ENCODE measurements at regions not wholly inside any gene's neighbourhood (a gene's known extent, or its start where the extent isn't known, plus 50 kb on each side); places are given as distances from the start of the nearest gene placed in this dataset.

GRCh38 chr6:137754866-137755265 is 112.2 kb upstream of the TNFAIP3 start:
- Histone ChIP-seq H3K36me3 (ENCODE audit: insufficient read depth, low read length) (no peaks in the 10 kb centered on the region), H3K27ac (no peak overlapping the region), H3K9me3 (ENCODE audit: low read depth, low read length) (no peaks in the 10 kb centered on the region), H3K4me3 (no peak overlapping the region), H3K9ac (ENCODE audit: insufficient read length) (no peak overlapping the region)
- no peak for DNase-seq (ENCODE audit: low read depth, low spot score)
- TF ChIP-seq EZH2 (IDR thresholded peaks at IDR 0.05) (no peak), POLR2AphosphoS5 (IDR thresholded peaks at IDR 0.05; ENCODE audit: borderline replicate concordance, low read depth, low read length) (no peak), FOXP2 (optimal IDR thresholded peaks at IDR 0.05; ENCODE audit: control extremely low read depth, extremely low read length, insufficient read depth) (no peak)

- H3K36me3 ChIP-seq (ENCODE audit: insufficient read depth, low read length): no peaks in the 10 kb centered on the region
- DNase-seq (ENCODE audit: low read depth, low spot score): no peak
- H3K9me3 ChIP-seq (ENCODE audit: low read depth, low read length): no peaks in the 10 kb centered on the region
- H3K27ac ChIP-seq: no peak overlapping the region
- H3K4me3 ChIP-seq: no peak overlapping the region
- TF ChIP-seq POLR2AphosphoS5 (IDR thresholded peaks at IDR 0.05; ENCODE audit: borderline replicate concordance, low read depth, low read length) (no peak), FOXP2 (optimal IDR thresholded peaks at IDR 0.05; ENCODE audit: control extremely low read depth, extremely low read length, insufficient read depth) (no peak), EZH2 (IDR thresholded peaks at IDR 0.05) (no peak)
- no peak overlapping the region for H3K9ac ChIP-seq (ENCODE audit: insufficient read length)
These were observed 111.8 kb upstream of the TNFAIP3 start for GRCh38 chr6:137755284-137755683.

- Histone ChIP-seq H3K36me3 (ENCODE audit: insufficient read depth, low read length) (no peaks in the 10 kb centered on the region), H3K9me3 (ENCODE audit: low read depth, low read length) (no peaks in the 10 kb centered on the region), H3K4me3 (no peak overlapping the region), H3K9ac (ENCODE audit: insufficient read length) (no peak overlapping the region), H3K27ac (no peak overlapping the region)
- no peak for DNase-seq (ENCODE audit: low read depth, low spot score)
- TF ChIP-seq EZH2 (IDR thresholded peaks at IDR 0.05) (no peak), POLR2AphosphoS5 (IDR thresholded peaks at IDR 0.05; ENCODE audit: borderline replicate concordance, low read depth, low read length) (no peak), FOXP2 (optimal IDR thresholded peaks at IDR 0.05; ENCODE audit: control extremely low read depth, extremely low read length, insufficient read depth) (no peak)
These were observed 110.3 kb upstream of the TNFAIP3 start for GRCh38 chr6:137756788-137757187.

- Histone ChIP-seq H3K4me3 (no peak overlapping the region), H3K9me3 (ENCODE audit: low read depth, low read length) (no peaks in the 10 kb centered on the region), H3K9ac (ENCODE audit: insufficient read length) (no peak overlapping the region), H3K27ac (no peak overlapping the region), H3K36me3 (ENCODE audit: insufficient read depth, low read length) (no peaks in the 10 kb centered on the region)
- no peak for DNase-seq (ENCODE audit: low read depth, low spot score)
- TF ChIP-seq FOXP2 (optimal IDR thresholded peaks at IDR 0.05; ENCODE audit: control extremely low read depth, extremely low read length, insufficient read depth): no peak
These were observed 108.4 kb upstream of the TNFAIP3 start for GRCh38 chr6:137758661-137759060.

GRCh38 chr6:137759624-137760023 is 107.4 kb upstream of the TNFAIP3 start:
- DNase-seq (ENCODE audit: low read depth, low spot score): no peak
- no peaks in the 10 kb centered on the region for H3K36me3 ChIP-seq (ENCODE audit: insufficient read depth, low read length)
- H3K9ac ChIP-seq (ENCODE audit: insufficient read length): no peak overlapping the region
- TF ChIP-seq FOXP2 (optimal IDR thresholded peaks at IDR 0.05; ENCODE audit: control extremely low read depth, extremely low read length, insufficient read depth) (no peak), POLR2AphosphoS5 (IDR thresholded peaks at IDR 0.05; ENCODE audit: borderline replicate concordance, low read depth, low read length) (no peak), EZH2 (IDR thresholded peaks at IDR 0.05) (no peak)
- H3K27ac ChIP-seq: no peak overlapping the region
- no peak overlapping the region for H3K4me3 ChIP-seq
- H3K9me3 ChIP-seq (ENCODE audit: low read depth, low read length): no peaks in the 10 kb centered on the region

GRCh38 chr6:137761072-137761471 is 106.0 kb upstream of the TNFAIP3 start:
- TF ChIP-seq FOXP2 (optimal IDR thresholded peaks at IDR 0.05; ENCODE audit: control extremely low read depth, extremely low read length, insufficient read depth) (no peak), POLR2AphosphoS5 (IDR thresholded peaks at IDR 0.05; ENCODE audit: borderline replicate concordance, low read depth, low read length) (no peak), EZH2 (IDR thresholded peaks at IDR 0.05) (no peak)
- no peak for DNase-seq (ENCODE audit: low read depth, low spot score)
- Histone ChIP-seq H3K27ac (no peak overlapping the region), H3K36me3 (ENCODE audit: insufficient read depth, low read length) (no peaks in the 10 kb centered on the region), H3K4me3 (no peak overlapping the region), H3K9me3 (ENCODE audit: low read depth, low read length) (no peaks in the 10 kb centered on the region), H3K9ac (ENCODE audit: insufficient read length) (no peak overlapping the region)

- Histone ChIP-seq H3K9ac (ENCODE audit: insufficient read length) (no peak overlapping the region), H3K9me3 (ENCODE audit: low read depth, low read length) (no peaks in the 10 kb centered on the region), H3K4me3 (no peak overlapping the region), H3K36me3 (ENCODE audit: insufficient read depth, low read length) (no peaks in the 10 kb centered on the region), H3K27ac (no peak overlapping the region)
- DNase-seq (ENCODE audit: low read depth, low spot score): no peak
- no peak for TF ChIP-seq POLR2AphosphoS5 (IDR thresholded peaks at IDR 0.05; ENCODE audit: borderline replicate concordance, low read depth, low read length)
- no peak for TF ChIP-seq EZH2 (IDR thresholded peaks at IDR 0.05)
- no peak for TF ChIP-seq FOXP2 (optimal IDR thresholded peaks at IDR 0.05; ENCODE audit: control extremely low read depth, extremely low read length, insufficient read depth)
These were observed 105.6 kb upstream of the TNFAIP3 start for GRCh38 chr6:137761487-137761886.

GRCh38 chr6:137762168-137763090 is 104.6 kb upstream of the TNFAIP3 start:
- H3K27ac ChIP-seq: no peak overlapping the region
- DNase-seq (ENCODE audit: low read depth, low spot score): no peak
- no peaks in the 10 kb centered on the region for H3K9me3 ChIP-seq (ENCODE audit: low read depth, low read length)
- TF ChIP-seq POLR2AphosphoS5 (IDR thresholded peaks at IDR 0.05; ENCODE audit: borderline replicate concordance, low read depth, low read length) (no peak), FOXP2 (optimal IDR thresholded peaks at IDR 0.05; ENCODE audit: control extremely low read depth, extremely low read length, insufficient read depth) (no peak), EZH2 (IDR thresholded peaks at IDR 0.05) (no peak)
- no peaks in the 10 kb centered on the region for H3K36me3 ChIP-seq (ENCODE audit: insufficient read depth, low read length)
- no peak overlapping the region for H3K9ac ChIP-seq (ENCODE audit: insufficient read length)
- H3K4me3 ChIP-seq: no peak overlapping the region
